Neural cell (in vitro differentiated cells): ENCODE measurements at regions not wholly inside any gene's neighbourhood (a gene's known extent, or its start where the extent isn't known, plus 50 kb on each side); places are given as distances from the start of the nearest gene placed in this dataset.

Experiments
- H2AFZ ChIP-seq: fragments of 200-600, 300-800 bp; sonication (generic), shearing (Covaris generic); 2 replicates; pipeline ENCODE4 v1.6.0; 2014; ENCODE audit warnings: low read depth, mild to moderate bottlenecking, antibody characterized with exemption, low read length, moderate library complexity
- H3F3A ChIP-seq: fragments of 200-600 bp; shearing (Covaris generic); 2 replicates; pipeline ENCODE4 v1.6.1; 2016; ENCODE audit warnings: mild to moderate bottlenecking, moderate library complexity, mixed read lengths, antibody characterized with exemption, low read length; ENCODE audit not compliant: insufficient read depth, poor library complexity, severe bottlenecking
- H3K27ac ChIP-seq: fragments of 200-600, 300-800 bp; sonication (generic), shearing (Covaris generic); 2 replicates; pipeline ENCODE4 v1.5.1; 2014; ENCODE audit warnings: mild to moderate bottlenecking, low read length, moderate library complexity
- H3K27me3 ChIP-seq: fragments of 300-800, 200-600 bp; sonication (generic), shearing (Covaris generic); 2 replicates; pipeline ENCODE4 v1.6.0; 2014; ENCODE audit warnings: mild to moderate bottlenecking, low read depth, low read length, moderate library complexity; ENCODE audit not compliant: insufficient read depth
- H3K36me3 ChIP-seq: fragments of 300-800, 200-600 bp; sonication (generic), shearing (Covaris generic); 2 replicates; pipeline ENCODE4 v1.5.1; 2014; ENCODE audit warnings: mild to moderate bottlenecking, antibody characterized with exemption, low read length, moderate library complexity; ENCODE audit not compliant: insufficient read depth
- H3K4me2 ChIP-seq: fragments of 300-800, 200-600 bp; sonication (generic), shearing (Covaris generic); 2 replicates; pipeline ENCODE4 v1.6.0; 2014; ENCODE audit warnings: mild to moderate bottlenecking, low read length
- H3K4me3 ChIP-seq: fragments of 300-800, 200-600 bp; sonication (generic), shearing (Covaris generic); 2 replicates; pipeline ENCODE4 v1.5.1; 2014; ENCODE audit warnings: mild to moderate bottlenecking, low read length, moderate library complexity
- H3K79me2 ChIP-seq: fragments of 200-600 bp; shearing (Covaris generic); replicated peaks from 2 replicates; pipeline ENCODE4 v1.6.0; 2014; ENCODE audit warnings: mild to moderate bottlenecking, low read length, moderate library complexity; ENCODE audit not compliant: insufficient read depth
- H3K9ac ChIP-seq: fragments of 300-800, 200-600 bp; sonication (generic), shearing (Covaris generic); 2 replicates; pipeline ENCODE4 v1.6.1; 2016; ENCODE audit warnings: mild to moderate bottlenecking, low read length, mixed read lengths
- H3K9me2 ChIP-seq: fragments of 200-600 bp; shearing (Covaris generic); 2 replicates; pipeline ENCODE4 v1.6.1; 2016; ENCODE audit warnings: mild to moderate bottlenecking, low read length, mixed read lengths; ENCODE audit not compliant: insufficient read depth
- H3K9me3 ChIP-seq: fragments of 200-600, 300-800 bp; sonication (generic), shearing (Covaris generic); 2 replicates; pipeline ENCODE4 v1.6.1; 2016; ENCODE audit warnings: mild to moderate bottlenecking, mixed run types, low read length, moderate library complexity, mixed read lengths
- H4K20me1 ChIP-seq: fragments of 200-600 bp; shearing (Covaris generic); 2 replicates; pipeline ENCODE4 v1.6.1; 2016; ENCODE audit warnings: mild to moderate bottlenecking, mixed run types; ENCODE audit not compliant: insufficient read depth
- CTCF ChIP-seq: fragments of 450-650 bp; IDR thresholded peaks from 2 replicates; pipeline ENCODE4 v1.5.1; 2014; ENCODE audit warnings: antibody characterized with exemption, mild to moderate bottlenecking, moderate library complexity; ENCODE audit not compliant: poor library complexity, severe bottlenecking
- EP300 ChIP-seq: fragments of 450-650 bp; conservative IDR thresholded peaks from 2 replicates; pipeline ENCODE4 v1.6.1; 2014; ENCODE audit warnings: antibody characterized with exemption, mild to moderate bottlenecking, moderate library complexity; ENCODE audit not compliant: poor library complexity, severe bottlenecking
- EZH2 ChIP-seq: fragments of 200-600, 300-800 bp; shearing (Covaris generic), sonication (generic); IDR thresholded peaks from 2 replicates; pipeline ENCODE4 v1.6.1; 2014; ENCODE audit warnings: antibody characterized with exemption, low read length, borderline replicate concordance, mild to moderate bottlenecking; ENCODE audit not compliant: insufficient read depth, poor library complexity, severe bottlenecking
- MXI1 ChIP-seq: fragments of 450-650 bp; conservative IDR thresholded peaks from 2 replicates; pipeline ENCODE4 v1.6.1; 2014; ENCODE audit warnings: antibody characterized with exemption, mild to moderate bottlenecking; ENCODE audit not compliant: poor library complexity, severe bottlenecking
- POLR2AphosphoS5 ChIP-seq: IDR thresholded peaks from 2 replicates; pipeline ENCODE4 v1.6.1; 2012
- RAD21 ChIP-seq: fragments of 450-650 bp; conservative IDR thresholded peaks from 2 replicates; pipeline ENCODE4 v1.6.1; 2014; ENCODE audit warnings: antibody characterized with exemption, mild to moderate bottlenecking, moderate library complexity
- REST ChIP-seq: IDR thresholded peaks from 2 replicates; pipeline ENCODE4 v1.6.1; 2012; ENCODE audit warnings: borderline replicate concordance
- SMC3 ChIP-seq: fragments of 450-650 bp; conservative IDR thresholded peaks from 2 replicates; pipeline ENCODE4 v1.6.1; 2014; ENCODE audit warnings: antibody characterized with exemption, mild to moderate bottlenecking, moderate library complexity; ENCODE audit not compliant: poor library complexity
- TAF1 ChIP-seq: IDR thresholded peaks from 2 replicates; pipeline ENCODE4 v1.6.1; 2012; ENCODE audit warnings: low read depth

GRCh38 chr7:135831455-135832195 lies 83.0 kb upstream of the FAM180A start:
- Histone ChIP-seq H3K4me2 (no peak overlapping the region), H4K20me1 (no peaks in the 10 kb centered on the region), H3K4me3 (no peak overlapping the region), H3K36me3 (no peaks in the 10 kb centered on the region), H3K9me3 (no peaks in the 10 kb centered on the region), H3K9me2 (no peaks in the 10 kb centered on the region), H2AFZ (no peak overlapping the region), H3K9ac (no peak overlapping the region), H3F3A (no peaks in the 10 kb centered on the region), H3K27ac (no peak overlapping the region), H3K27me3 (no peaks in the 10 kb centered on the region), H3K79me2 (no peaks in the 10 kb centered on the region)
- TF ChIP-seq EP300 (no peak), POLR2AphosphoS5 (no peak), TAF1 (no peak), EZH2 (no peak), REST (no peak)

GRCh38 chr7:135828604-135829003 lies 80.0 kb upstream of the FAM180A start:
- Histone ChIP-seq H3K4me3 (no peak overlapping the region), H3K9me3 (no peaks in the 10 kb centered on the region), H2AFZ (no peak overlapping the region), H4K20me1 (no peaks in the 10 kb centered on the region), H3K27me3 (no peaks in the 10 kb centered on the region), H3K4me2 (no peak overlapping the region), H3K27ac (no peak overlapping the region), H3K9ac (no peak overlapping the region), H3K36me3 (no peaks in the 10 kb centered on the region), H3F3A (no peaks in the 10 kb centered on the region), H3K9me2 (no peaks in the 10 kb centered on the region), H3K79me2 (no peaks in the 10 kb centered on the region)
- no peak for TF ChIP-seq POLR2AphosphoS5
- no peak for TF ChIP-seq REST
- TF ChIP-seq SMC3: no peak
- TF ChIP-seq CTCF: no peak
- TF ChIP-seq EP300: no peak
- TF ChIP-seq MXI1: no peak
- TF ChIP-seq EZH2: no peak
- TF ChIP-seq TAF1: no peak
- no peak for TF ChIP-seq RAD21
